ENCODE measurements at regions not wholly inside any gene's neighbourhood (a gene's known extent, or its start where the extent isn't known, plus 50 kb on each side); places are given as distances from the start of the nearest gene placed in this dataset.

DNA sequence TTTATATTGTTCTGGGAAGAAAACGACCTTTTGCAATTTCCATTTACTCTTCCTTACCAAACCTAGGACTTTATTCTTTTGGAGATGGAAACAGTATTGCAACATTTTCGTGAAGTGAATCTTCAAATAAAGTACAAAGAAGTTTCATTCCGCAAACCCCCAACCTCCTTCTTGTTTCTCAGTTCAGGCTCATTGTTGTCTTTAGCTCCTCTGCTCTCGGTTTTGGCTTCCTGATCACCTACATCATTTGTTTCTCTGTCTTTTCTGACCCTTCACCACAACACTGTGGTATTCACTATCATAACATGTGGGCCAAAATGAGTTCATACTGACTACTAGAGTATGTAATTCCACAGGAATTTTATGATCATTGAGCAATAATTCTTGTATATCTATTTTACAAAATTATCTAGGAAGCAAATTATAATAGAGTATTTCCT is 266.8 kb downstream of the ADAMTS20 start:
- TF ChIP-seq, protein P1, sequence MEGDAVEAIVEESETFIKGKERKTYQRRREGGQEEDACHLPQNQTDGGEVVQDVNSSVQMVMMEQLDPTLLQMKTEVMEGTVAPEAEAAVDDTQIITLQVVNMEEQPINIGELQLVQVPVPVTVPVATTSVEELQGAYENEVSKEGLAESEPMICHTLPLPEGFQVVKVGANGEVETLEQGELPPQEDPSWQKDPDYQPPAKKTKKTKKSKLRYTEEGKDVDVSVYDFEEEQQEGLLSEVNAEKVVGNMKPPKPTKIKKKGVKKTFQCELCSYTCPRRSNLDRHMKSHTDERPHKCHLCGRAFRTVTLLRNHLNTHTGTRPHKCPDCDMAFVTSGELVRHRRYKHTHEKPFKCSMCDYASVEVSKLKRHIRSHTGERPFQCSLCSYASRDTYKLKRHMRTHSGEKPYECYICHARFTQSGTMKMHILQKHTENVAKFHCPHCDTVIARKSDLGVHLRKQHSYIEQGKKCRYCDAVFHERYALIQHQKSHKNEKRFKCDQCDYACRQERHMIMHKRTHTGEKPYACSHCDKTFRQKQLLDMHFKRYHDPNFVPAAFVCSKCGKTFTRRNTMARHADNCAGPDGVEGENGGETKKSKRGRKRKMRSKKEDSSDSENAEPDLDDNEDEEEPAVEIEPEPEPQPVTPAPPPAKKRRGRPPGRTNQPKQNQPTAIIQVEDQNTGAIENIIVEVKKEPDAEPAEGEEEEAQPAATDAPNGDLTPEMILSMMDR (IDR thresholded peaks at IDR 0.05): no peak
- no peak for TF ChIP-seq POLR2A (IDR thresholded peaks at IDR 0.05)
